ENCODE measurements at regions not wholly inside any gene's neighbourhood (a gene's known extent, or its start where the extent isn't known, plus 50 kb on each side); places are given as distances from the start of the nearest gene placed in this dataset.

DNA sequence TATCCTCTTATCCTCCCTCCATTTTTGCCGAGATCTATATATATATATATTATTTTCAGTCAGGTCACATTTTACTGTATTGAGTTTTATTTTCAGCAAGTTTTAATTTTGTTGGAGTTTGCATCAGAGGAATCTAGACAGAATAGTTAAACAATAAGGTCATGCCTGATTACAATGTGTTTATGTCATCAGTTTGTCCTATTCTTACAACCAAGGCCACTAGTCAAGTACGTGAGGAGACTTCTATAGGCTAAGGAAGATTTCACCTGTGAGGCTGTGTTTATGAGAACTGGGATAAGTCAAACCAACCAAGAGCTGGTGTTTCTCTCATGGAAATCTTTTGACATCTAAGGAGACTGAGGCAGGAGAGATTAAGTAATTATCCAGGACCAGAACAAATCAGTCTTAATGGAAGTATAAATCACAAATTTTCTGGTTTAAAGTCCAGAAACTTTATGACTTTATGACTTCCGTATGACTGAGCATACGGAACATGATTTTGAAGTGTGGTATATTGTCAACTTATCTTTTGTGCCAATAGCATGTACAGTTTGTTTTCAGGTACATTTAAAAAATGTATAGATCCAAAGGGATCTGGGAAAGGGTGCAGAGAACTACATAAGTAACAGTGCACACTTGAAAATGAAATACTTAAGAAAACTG, 100.0 kb upstream of the DTNA start:
- Histone ChIP-seq H3F3A (ENCODE audit: insufficient read depth, low read length) (no peaks in the 10 kb centered on the region), H3K4me3 (ENCODE audit: low read depth, low read length, poor library complexity, severe bottlenecking) (no peak overlapping the region), H3K9me3 (ENCODE audit: low read length) (no peaks in the 10 kb centered on the region), H3K4me2 (ENCODE audit: low read length) (no peak overlapping the region), H3K4me1 (ENCODE audit: insufficient read depth, low read length, severe bottlenecking) (no peaks in the 10 kb centered on the region), H2AFZ (ENCODE audit: low read length) (no peak overlapping the region), H3K27ac (ENCODE audit: low read depth, low read length, poor library complexity, severe bottlenecking) (no peak overlapping the region), H3K27me3 (ENCODE audit: insufficient read depth, low read length) (no peaks in the 10 kb centered on the region), H3K9me2 (ENCODE audit: low read depth, low read length) (no peaks in the 10 kb centered on the region), H4K20me1 (ENCODE audit: insufficient read depth, low read length) (no peaks in the 10 kb centered on the region), H3K79me2 (ENCODE audit: insufficient read depth, low read length) (no peaks in the 10 kb centered on the region), H3K36me3 (ENCODE audit: insufficient read depth, low read length) (no peaks in the 10 kb centered on the region), H3K9ac (ENCODE audit: low read length) (no peak overlapping the region)
- TF ChIP-seq EZH2 (IDR thresholded peaks at IDR 0.05; ENCODE audit: borderline replicate concordance, low read length) = no peak
- TF ChIP-seq, protein P1, sequence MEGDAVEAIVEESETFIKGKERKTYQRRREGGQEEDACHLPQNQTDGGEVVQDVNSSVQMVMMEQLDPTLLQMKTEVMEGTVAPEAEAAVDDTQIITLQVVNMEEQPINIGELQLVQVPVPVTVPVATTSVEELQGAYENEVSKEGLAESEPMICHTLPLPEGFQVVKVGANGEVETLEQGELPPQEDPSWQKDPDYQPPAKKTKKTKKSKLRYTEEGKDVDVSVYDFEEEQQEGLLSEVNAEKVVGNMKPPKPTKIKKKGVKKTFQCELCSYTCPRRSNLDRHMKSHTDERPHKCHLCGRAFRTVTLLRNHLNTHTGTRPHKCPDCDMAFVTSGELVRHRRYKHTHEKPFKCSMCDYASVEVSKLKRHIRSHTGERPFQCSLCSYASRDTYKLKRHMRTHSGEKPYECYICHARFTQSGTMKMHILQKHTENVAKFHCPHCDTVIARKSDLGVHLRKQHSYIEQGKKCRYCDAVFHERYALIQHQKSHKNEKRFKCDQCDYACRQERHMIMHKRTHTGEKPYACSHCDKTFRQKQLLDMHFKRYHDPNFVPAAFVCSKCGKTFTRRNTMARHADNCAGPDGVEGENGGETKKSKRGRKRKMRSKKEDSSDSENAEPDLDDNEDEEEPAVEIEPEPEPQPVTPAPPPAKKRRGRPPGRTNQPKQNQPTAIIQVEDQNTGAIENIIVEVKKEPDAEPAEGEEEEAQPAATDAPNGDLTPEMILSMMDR (IDR thresholded peaks at IDR 0.05; ENCODE audit: low read length) = no peak

DNA sequence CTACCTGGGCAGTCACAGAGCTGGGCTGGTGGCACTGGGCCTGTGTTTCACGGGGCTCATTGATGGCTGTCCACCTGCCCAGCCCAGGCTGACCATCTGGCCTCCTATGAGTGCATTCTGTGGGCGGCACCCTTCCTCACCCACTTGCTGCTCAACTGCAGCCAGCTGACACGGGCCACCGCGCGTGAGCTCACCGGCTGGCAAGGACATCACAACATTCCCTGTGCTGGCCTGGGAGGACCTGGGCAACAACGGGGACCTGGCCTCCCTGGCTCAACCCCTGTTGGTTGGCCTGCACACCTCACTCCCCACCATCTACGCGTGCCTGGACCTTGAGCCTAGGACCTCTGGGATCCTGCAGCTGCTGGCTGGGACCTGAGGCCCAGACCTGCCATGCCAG, 98.2 kb upstream of the DTNA start:
- Histone ChIP-seq H3F3A (ENCODE audit: insufficient read depth, low read length) (no peaks in the 10 kb centered on the region), H3K27me3 (ENCODE audit: insufficient read depth, low read length) (no peaks in the 10 kb centered on the region), H3K9ac (ENCODE audit: low read length) (no peak overlapping the region), H4K20me1 (ENCODE audit: insufficient read depth, low read length) (no peaks in the 10 kb centered on the region), H3K79me2 (ENCODE audit: insufficient read depth, low read length) (no peaks in the 10 kb centered on the region), H3K9me2 (ENCODE audit: low read depth, low read length) (no peaks in the 10 kb centered on the region), H3K9me3 (ENCODE audit: low read length) (no peaks in the 10 kb centered on the region), H3K4me3 (ENCODE audit: low read depth, low read length, poor library complexity, severe bottlenecking) (no peak overlapping the region), H3K4me2 (ENCODE audit: low read length) (no peak overlapping the region), H2AFZ (ENCODE audit: low read length) (no peak overlapping the region), H3K4me1 (ENCODE audit: insufficient read depth, low read length, severe bottlenecking) (no peaks in the 10 kb centered on the region), H3K36me3 (ENCODE audit: insufficient read depth, low read length) (no peaks in the 10 kb centered on the region), H3K27ac (ENCODE audit: low read depth, low read length, poor library complexity, severe bottlenecking) (no peak overlapping the region)
- TF ChIP-seq, protein P1 (IDR thresholded peaks at IDR 0.05; ENCODE audit: low read length) = no peak
- TF ChIP-seq EZH2 (IDR thresholded peaks at IDR 0.05; ENCODE audit: borderline replicate concordance, low read length) = no peak

DNA sequence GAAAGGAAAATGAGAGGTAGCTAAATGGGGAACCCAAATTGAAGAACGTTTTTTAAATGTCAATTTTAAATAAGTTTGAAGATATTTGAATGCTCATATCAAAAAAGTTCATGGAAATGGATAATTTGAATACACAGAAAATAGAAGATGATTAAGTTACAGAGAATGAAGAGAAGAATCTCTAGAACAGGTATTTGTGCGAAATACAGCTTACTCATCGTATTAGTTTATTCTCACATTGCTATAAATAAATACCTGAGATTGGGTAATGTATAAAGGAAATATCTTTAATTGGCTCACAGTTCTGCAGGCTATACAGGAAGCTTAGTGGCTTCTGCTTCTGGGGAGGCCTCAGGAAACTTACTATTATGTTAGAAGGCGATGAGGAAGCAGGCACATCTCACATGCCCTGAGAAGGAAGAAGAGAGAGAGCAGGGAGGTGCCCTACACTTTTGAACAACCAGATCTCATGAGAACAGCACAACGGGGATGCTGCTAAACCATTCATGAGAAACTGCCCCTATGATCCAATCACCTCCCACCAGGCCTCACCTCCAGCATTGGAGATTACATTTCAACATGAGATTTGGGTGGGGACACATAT, 89.7 kb upstream of the DTNA start:
- no peak overlapping the region for H3K9ac ChIP-seq (ENCODE audit: low read length)
- TF ChIP-seq, protein P1 (IDR thresholded peaks at IDR 0.05; ENCODE audit: low read length) = no peak
- TF ChIP-seq EZH2 (IDR thresholded peaks at IDR 0.05; ENCODE audit: borderline replicate concordance, low read length) = no peak
- no peak overlapping the region for H2AFZ ChIP-seq (ENCODE audit: low read length)
- H3K27ac ChIP-seq (ENCODE audit: low read depth, low read length, poor library complexity, severe bottlenecking) = no peak overlapping the region
- no peak overlapping the region for H3K4me2 ChIP-seq (ENCODE audit: low read length)
- H3K4me3 ChIP-seq (ENCODE audit: low read depth, low read length, poor library complexity, severe bottlenecking) = no peak overlapping the region
- no peaks in the 10 kb centered on the region for H3K9me2 ChIP-seq (ENCODE audit: low read depth, low read length)
- H4K20me1 ChIP-seq (ENCODE audit: insufficient read depth, low read length) = no peaks in the 10 kb centered on the region
- H3K4me1 ChIP-seq (ENCODE audit: insufficient read depth, low read length, severe bottlenecking) = no peaks in the 10 kb centered on the region
- H3K79me2 ChIP-seq (ENCODE audit: insufficient read depth, low read length) = no peaks in the 10 kb centered on the region
- no peaks in the 10 kb centered on the region for H3K27me3 ChIP-seq (ENCODE audit: insufficient read depth, low read length)
- no peaks in the 10 kb centered on the region for H3K36me3 ChIP-seq (ENCODE audit: insufficient read depth, low read length)
- H3F3A ChIP-seq (ENCODE audit: insufficient read depth, low read length) = no peaks in the 10 kb centered on the region
- no peaks in the 10 kb centered on the region for H3K9me3 ChIP-seq (ENCODE audit: low read length)
